ENCODE measurements at regions not wholly inside any gene's neighbourhood (a gene's known extent, or its start where the extent isn't known, plus 50 kb on each side); places are given as distances from the start of the nearest gene placed in this dataset.

GRCh38 chr17:56667925-56668458, 74.5 kb downstream of the NOG start:
- no peaks in the 10 kb centered on the region for H3K4me1 ChIP-seq
- no peak overlapping the region for H3K27ac ChIP-seq
- 58 to 64% (median 58%) methylated on average over 5 of the region's 5 CpGs for WGBS, 5 donors
- TF ChIP-seq EP300 (IDR thresholded peaks at IDR 0.05), result no peak
- TF ChIP-seq POLR2AphosphoS5 (IDR thresholded peaks at IDR 0.05), result no peak
- no peak for TF ChIP-seq CTCF (IDR thresholded peaks at IDR 0.05)
- no peak for TF ChIP-seq POLR2A (IDR thresholded peaks at IDR 0.05)
- no peak overlapping the region for H3K4me3 ChIP-seq
- intact Hi-C loops (cut with DNase I; ENCODE audit: low total_unique reads), result no loop called here
- H3K36me3 ChIP-seq, result no peaks in the 10 kb centered on the region
- DNase-seq, result no peak
- H3K9me3 ChIP-seq, result no peaks in the 10 kb centered on the region
- peaks cover 0 to 13% (median 0%) of the 10 kb centered on the region in 3 donors for H3K27me3 ChIP-seq

DNA sequence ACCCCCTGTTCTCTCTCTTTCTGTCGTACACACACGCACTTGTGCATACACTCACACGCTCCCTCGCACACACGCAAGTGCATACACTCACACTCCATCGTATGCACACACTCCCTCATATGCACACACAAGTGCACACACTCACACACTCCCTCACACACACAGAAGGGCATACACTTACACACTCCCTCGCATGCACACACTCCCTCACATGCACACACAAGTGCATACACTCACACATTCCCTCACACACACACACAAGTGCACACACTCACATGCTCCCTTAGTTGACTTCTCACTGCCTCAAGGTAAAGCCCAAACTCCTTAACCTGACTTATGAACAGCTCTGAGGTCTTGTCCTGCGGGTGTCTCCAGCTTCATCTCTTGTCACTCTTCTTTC, 78.7 kb downstream of the NOG start:
- no peak for DNase-seq
- no peak overlapping the region for H3K27ac ChIP-seq
- H3K4me3 ChIP-seq, result no peak overlapping the region
- H3K4me1 ChIP-seq, result no peaks in the 10 kb centered on the region
- WGBS, 5 donors, result 91 to 95% (median 95%) methylated on average over 8 of the region's 8 CpGs
- intact Hi-C loops (cut with DNase I; ENCODE audit: low total_unique reads), result loop anchor here (10.0 kb wide), 1 partner anchor 77 kb away; the partner anchor contains the start of gene NOG
- TF ChIP-seq POLR2AphosphoS5 (IDR thresholded peaks at IDR 0.05), result no peak
- no peak for TF ChIP-seq CTCF (IDR thresholded peaks at IDR 0.05)
- no peak for TF ChIP-seq EP300 (IDR thresholded peaks at IDR 0.05)
- TF ChIP-seq POLR2A (IDR thresholded peaks at IDR 0.05), result no peak
- H3K9me3 ChIP-seq, result no peaks in the 10 kb centered on the region
- H3K36me3 ChIP-seq, result no peaks in the 10 kb centered on the region
- H3K27me3 ChIP-seq, result peaks cover 0 to 23% (median 10%) of the 10 kb centered on the region in 3 donors

GRCh38 chr17:56674401-56674925, 81.0 kb downstream of the NOG start:
- intact Hi-C loops (cut with DNase I; ENCODE audit: low total_unique reads), result loop anchor here (10.0 kb wide), 1 partner anchor 80 kb away; the partner anchor contains the start of gene NOG
- no peak overlapping the region for H3K4me3 ChIP-seq
- peaks cover 4 to 46% (median 29%) of the 10 kb centered on the region in 3 donors for H3K27me3 ChIP-seq

More at GRCh38 chr17:56674401-56674925, 81.0 kb downstream of the NOG start:
- no peak for DNase-seq
- no peak for TF ChIP-seq POLR2AphosphoS5 (IDR thresholded peaks at IDR 0.05)
- TF ChIP-seq POLR2A (IDR thresholded peaks at IDR 0.05), result no peak
- no peak for TF ChIP-seq CTCF (IDR thresholded peaks at IDR 0.05)
- TF ChIP-seq EP300 (IDR thresholded peaks at IDR 0.05), result no peak
- Histone ChIP-seq H3K9me3 (no peaks in the 10 kb centered on the region), H3K4me1 (peaks cover 7 to 12% (median 10%) of the 10 kb centered on the region in 4 donors), H3K36me3 (no peaks in the 10 kb centered on the region), H3K27ac (no peak overlapping the region)
- 83 to 100% (median 88%) methylated on average over 1 of the region's 1 CpG for WGBS, 5 donors

Measured in stomach (tissue), 8 donors.